ENCODE measurements at regions not wholly inside any gene's neighbourhood (a gene's known extent, or its start where the extent isn't known, plus 50 kb on each side); places are given as distances from the start of the nearest gene placed in this dataset.

DNA sequence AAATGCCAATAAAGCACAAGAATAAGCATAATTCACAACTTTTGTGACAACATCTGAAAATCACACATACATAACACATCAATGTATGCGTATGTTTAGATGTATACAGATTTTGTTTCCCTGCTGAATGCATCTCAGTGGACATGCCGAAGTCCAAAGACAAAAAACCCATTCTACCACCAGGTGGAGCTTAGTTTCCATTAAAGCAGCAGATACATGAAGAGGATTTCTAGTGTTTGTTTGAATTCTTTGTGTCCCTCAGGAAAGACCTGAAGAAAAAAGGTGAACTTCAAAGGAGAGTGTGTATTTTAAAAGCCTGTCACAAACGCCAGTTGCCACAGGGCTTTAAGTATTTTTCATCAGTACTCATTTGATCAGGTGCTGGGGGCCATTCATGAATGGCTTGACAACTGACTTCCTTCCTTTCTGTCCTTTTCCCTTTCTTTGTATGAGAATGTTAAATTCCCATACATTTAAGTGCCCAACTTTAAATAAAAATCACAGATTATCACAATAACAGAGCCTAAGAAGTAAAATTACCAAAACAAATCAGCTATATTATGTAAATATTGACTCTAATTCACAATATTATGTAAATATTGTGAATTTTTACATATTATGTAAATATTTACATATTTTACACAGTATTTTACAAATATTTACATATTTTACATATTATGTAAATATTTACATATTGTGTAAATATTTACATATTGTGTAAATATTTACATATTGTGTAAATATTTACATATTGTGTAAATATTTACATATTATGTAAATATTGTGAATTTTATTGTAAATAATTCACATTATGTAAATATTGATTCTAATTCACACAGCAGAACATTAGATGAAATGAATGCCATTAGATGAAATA lies 343.0 kb downstream of the CRPPA start:
- H3K9me3 ChIP-seq: no peaks in the 10 kb centered on the region
- no peaks in the 10 kb centered on the region for H3K27me3 Mint-ChIP-seq
- no peaks in the 10 kb centered on the region for H3K9me3 Mint-ChIP-seq
- H3K36me3 Mint-ChIP-seq: no peaks in the 10 kb centered on the region
- H3K4me3 ChIP-seq (ENCODE audit: control insufficient read depth in 1 of 2, extremely low read depth in 1 of 2, low read length in 1 of 2): no peak overlapping the region
- DNase-seq: peak in 4 of 35 experiments; percentile 2 to 58 (median 9)
- POLR2A ChIA-PET: interaction anchor here in 1 of 2 donors (0.6 kb wide), 1 partner anchor 1448 kb away, joined by 4 read pairs; no protein-coding TSS in a partner anchor
- no peak overlapping the region for H3K27ac Mint-ChIP-seq
- no peaks in the 10 kb centered on the region for H3K27me3 ChIP-seq (replicated peaks in 1 of 2; ENCODE audit: control insufficient read depth in 2 of 2, extremely low read depth in 1 of 2, insufficient read depth in 2 of 2, low read length in 1 of 2)
- CTCF ChIA-PET: interaction anchor here (2.3 to 3.7 kb wide), 2 partner anchors 486 to 487 kb away, joined by 17 to 62 read pairs; no protein-coding TSS in a partner anchor
- H3K4me1 Mint-ChIP-seq: peaks cover 0 to 4% (median 4%) of the 10 kb centered on the region in 3 donors
- no peak overlapping the region for H3K27ac ChIP-seq (ENCODE audit: low read length)
- no peak overlapping the region for H3K4me3 Mint-ChIP-seq
- no peak for ATAC-seq (replicated peaks in 1 of 4)
- no CpG with 5 or more reads among the region's 3 CpGs for WGBS (ENCODE audit: insufficient coverage)
- H3K36me3 ChIP-seq (ENCODE audit: control insufficient read depth in 2 of 2, extremely low read depth in 1 of 2, insufficient read depth in 1 of 2, low read length in 1 of 2): no peaks in the 10 kb centered on the region
- H3K4me1 ChIP-seq (ENCODE audit: control insufficient read depth in 1 of 2, extremely low read depth in 1 of 2, insufficient read depth in 2 of 2, low read length in 2 of 2): no peaks in the 10 kb centered on the region

DNA sequence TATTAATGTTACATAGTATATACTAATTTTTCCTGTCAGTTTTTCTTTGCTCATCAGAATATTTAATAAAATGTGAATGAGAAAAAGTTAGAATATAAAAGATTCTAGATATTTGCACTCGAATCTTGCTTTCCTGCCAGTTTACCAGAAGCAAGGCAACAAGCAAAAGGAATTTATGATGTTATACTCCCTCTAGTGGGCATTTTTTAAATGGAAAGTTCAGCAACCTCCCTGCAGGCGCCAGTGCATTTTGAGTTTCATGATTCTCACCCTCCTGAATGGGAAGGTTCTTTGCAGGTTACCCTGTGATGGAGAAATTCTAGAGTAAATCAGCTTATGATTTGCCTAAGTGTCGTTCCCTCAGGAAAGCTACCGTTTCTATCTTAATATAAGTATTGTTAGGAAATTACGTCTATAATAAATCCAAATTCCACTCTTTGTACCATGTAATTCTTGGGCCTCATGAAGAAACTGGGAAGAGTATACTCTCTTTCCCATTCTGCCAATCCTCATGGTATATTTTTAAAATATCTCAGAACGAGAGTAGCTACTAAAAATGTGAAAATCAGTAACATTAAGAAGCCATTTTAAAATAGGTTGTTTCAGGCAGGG lies 350.0 kb downstream of the CRPPA start:
- POLR2A ChIA-PET: no interaction called here
- Histone ChIP-seq H3K27ac (ENCODE audit: low read length) (no peak overlapping the region), H3K27me3 (replicated peaks in 1 of 2; ENCODE audit: control insufficient read depth in 2 of 2, extremely low read depth in 1 of 2, insufficient read depth in 2 of 2, low read length in 1 of 2) (no peaks in the 10 kb centered on the region), H3K9me3 (no peaks in the 10 kb centered on the region), H3K36me3 (ENCODE audit: control insufficient read depth in 2 of 2, extremely low read depth in 1 of 2, insufficient read depth in 1 of 2, low read length in 1 of 2) (no peaks in the 10 kb centered on the region), H3K4me3 (ENCODE audit: control insufficient read depth in 1 of 2, extremely low read depth in 1 of 2, low read length in 1 of 2) (no peak overlapping the region), H3K4me1 (ENCODE audit: control insufficient read depth in 1 of 2, extremely low read depth in 1 of 2, insufficient read depth in 2 of 2, low read length in 2 of 2) (peaks cover 0 to 6% of the 10 kb centered on the region in 2 experiments)
- ATAC-seq (replicated peaks in 1 of 4) (peak in 1 of 4 experiments; percentile 46), DNase-seq (peak in 2 of 35 experiments; percentile 0 to 51)
- Mint-ChIP-seq H3K36me3 (no peaks in the 10 kb centered on the region), H3K4me3 (no peak overlapping the region), H3K27ac (no peak overlapping the region), H3K4me1 (peaks cover 0 to 2% (median 0%) of the 10 kb centered on the region in 3 donors), H3K27me3 (peaks cover 0 to 8% of the 10 kb centered on the region in 2 donors), H3K9me3 (no peaks in the 10 kb centered on the region)
- WGBS (ENCODE audit: insufficient coverage): no CpG with 5 or more reads among the region's 6 CpGs
- CTCF ChIA-PET: no interaction called here

DNA sequence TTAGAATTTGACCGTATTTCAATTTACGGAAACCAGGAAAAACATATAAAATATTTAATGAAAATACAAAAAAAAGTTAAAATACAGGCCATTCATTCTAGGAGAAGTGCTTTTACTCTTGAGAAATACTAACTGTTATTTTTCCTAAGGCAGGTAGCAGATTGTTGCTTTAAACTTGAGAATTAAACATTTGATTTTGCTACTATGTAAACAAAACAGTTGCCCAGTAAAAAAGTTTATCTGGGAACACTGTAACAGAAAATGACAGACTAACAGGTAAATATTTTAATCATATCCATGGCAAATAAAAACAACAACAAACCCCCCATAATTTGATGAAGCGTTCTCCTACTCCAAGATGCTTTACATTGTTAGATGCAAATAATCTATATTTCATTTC lies 350.5 kb downstream of the CRPPA start:
- WGBS (ENCODE audit: insufficient coverage): no CpG with 5 or more reads among the region's 3 CpGs
- ChIA-PET POLR2A (no interaction called here), CTCF (interaction anchor here in 1 of 2 donors (0.7 kb wide), 1 partner anchor 746 kb away, joined by 3 read pairs; no protein-coding TSS in a partner anchor)
- Mint-ChIP-seq H3K4me1 (peaks cover 0 to 2% (median 0%) of the 10 kb centered on the region in 3 donors), H3K27me3 (peaks cover 0 to 8% of the 10 kb centered on the region in 2 donors), H3K27ac (no peak overlapping the region), H3K36me3 (no peaks in the 10 kb centered on the region), H3K9me3 (no peaks in the 10 kb centered on the region), H3K4me3 (no peak overlapping the region)
- no peak for ATAC-seq (replicated peaks in 1 of 4)
- Histone ChIP-seq H3K27me3 (replicated peaks in 1 of 2; ENCODE audit: control insufficient read depth in 2 of 2, extremely low read depth in 1 of 2, insufficient read depth in 2 of 2, low read length in 1 of 2) (no peaks in the 10 kb centered on the region), H3K27ac (ENCODE audit: low read length) (no peak overlapping the region), H3K36me3 (ENCODE audit: control insufficient read depth in 2 of 2, extremely low read depth in 1 of 2, insufficient read depth in 1 of 2, low read length in 1 of 2) (no peaks in the 10 kb centered on the region), H3K4me3 (ENCODE audit: control insufficient read depth in 1 of 2, extremely low read depth in 1 of 2, low read length in 1 of 2) (no peak overlapping the region), H3K4me1 (ENCODE audit: control insufficient read depth in 1 of 2, extremely low read depth in 1 of 2, insufficient read depth in 2 of 2, low read length in 2 of 2) (peaks cover 0 to 6% of the 10 kb centered on the region in 2 experiments), H3K9me3 (no peaks in the 10 kb centered on the region)
- no peak for DNase-seq

DNA sequence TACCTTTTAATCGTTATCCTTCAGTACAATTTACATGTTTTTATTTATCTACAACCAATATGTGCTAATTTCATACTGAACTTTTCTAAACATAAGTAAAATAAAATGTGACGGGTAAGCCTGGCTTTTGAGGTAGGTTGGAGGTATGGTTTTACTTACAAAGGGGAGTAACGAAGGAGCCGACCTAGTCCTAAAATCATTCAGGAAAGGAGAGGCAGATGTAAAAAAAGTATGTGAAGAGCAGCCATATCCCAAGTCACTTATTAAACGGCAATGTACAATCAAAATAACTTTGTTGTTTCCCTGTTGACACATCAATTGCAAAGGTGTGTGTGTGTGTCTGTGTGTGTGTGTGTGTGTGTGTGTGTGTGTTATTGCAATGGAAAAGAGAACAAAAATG lies 351.3 kb downstream of the CRPPA start:
- no CpG with 5 or more reads among the region's 5 CpGs for WGBS (ENCODE audit: insufficient coverage)
- DNase-seq: no peak
- H3K4me1 Mint-ChIP-seq: peaks cover 0 to 2% (median 0%) of the 10 kb centered on the region in 3 donors
- Histone ChIP-seq H3K4me3 (ENCODE audit: control insufficient read depth in 1 of 2, extremely low read depth in 1 of 2, low read length in 1 of 2) (no peak overlapping the region), H3K27ac (ENCODE audit: low read length) (no peak overlapping the region), H3K4me1 (ENCODE audit: control insufficient read depth in 1 of 2, extremely low read depth in 1 of 2, insufficient read depth in 2 of 2, low read length in 2 of 2) (peaks cover 0 to 6% of the 10 kb centered on the region in 2 experiments), H3K9me3 (no peaks in the 10 kb centered on the region), H3K27me3 (replicated peaks in 1 of 2; ENCODE audit: control insufficient read depth in 2 of 2, extremely low read depth in 1 of 2, insufficient read depth in 2 of 2, low read length in 1 of 2) (no peaks in the 10 kb centered on the region), H3K36me3 (ENCODE audit: control insufficient read depth in 2 of 2, extremely low read depth in 1 of 2, insufficient read depth in 1 of 2, low read length in 1 of 2) (no peaks in the 10 kb centered on the region)
- no peaks in the 10 kb centered on the region for H3K9me3 Mint-ChIP-seq
- no peak for ATAC-seq (replicated peaks in 1 of 4)
- POLR2A ChIA-PET: no interaction called here
- CTCF ChIA-PET: interaction anchor here in 1 of 2 donors (0.7 kb wide), 2 partner anchors 16 to 746 kb away, joined by 3 read pairs; no protein-coding TSS in a partner anchor
- H3K4me3 Mint-ChIP-seq: no peak overlapping the region
- H3K27me3 Mint-ChIP-seq: peaks cover 0 to 8% of the 10 kb centered on the region in 2 donors
- no peak overlapping the region for H3K27ac Mint-ChIP-seq
- H3K36me3 Mint-ChIP-seq: no peaks in the 10 kb centered on the region

DNA sequence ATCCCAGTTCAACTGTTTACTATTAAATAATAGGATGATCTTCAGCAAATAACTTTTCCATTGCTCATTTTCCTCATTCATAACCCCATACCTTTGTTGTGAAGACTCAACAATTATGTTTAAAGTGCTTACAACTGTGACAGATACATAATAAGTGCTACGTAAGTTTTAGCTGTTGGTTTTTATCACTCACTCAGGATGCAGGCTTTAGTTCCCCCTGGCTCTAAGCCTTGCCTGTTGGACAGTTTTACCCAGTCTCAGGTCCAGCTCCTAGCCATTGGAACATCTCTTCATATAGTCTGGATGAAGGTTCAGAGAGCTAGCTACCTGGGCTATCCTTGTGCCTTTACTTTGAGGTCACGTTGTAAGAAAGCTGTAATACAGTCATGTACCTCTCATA lies 353.2 kb downstream of the CRPPA start:
- WGBS (ENCODE audit: insufficient coverage): 78% methylated on average over 2 of the region's 2 CpGs
- DNase-seq (no peak), ATAC-seq (replicated peaks in 1 of 4) (no peak)
- ChIA-PET POLR2A (no interaction called here), CTCF (interaction anchor here in 1 of 2 donors (0.5 kb wide), 1 partner anchor 271 kb away, joined by 4 read pairs; no protein-coding TSS in a partner anchor)
- no peak overlapping the region for H3K4me3 ChIP-seq (ENCODE audit: control insufficient read depth in 1 of 2, extremely low read depth in 1 of 2, low read length in 1 of 2)
- H3K27ac ChIP-seq (ENCODE audit: low read length): no peak overlapping the region
- H3K9me3 ChIP-seq: no peaks in the 10 kb centered on the region
- H3K4me3 Mint-ChIP-seq: no peak overlapping the region
- H3K4me1 Mint-ChIP-seq: peaks cover 0 to 2% (median 0%) of the 10 kb centered on the region in 3 donors
- no peaks in the 10 kb centered on the region for H3K9me3 Mint-ChIP-seq
- no peak overlapping the region for H3K27ac Mint-ChIP-seq
- peaks cover 0 to 9% of the 10 kb centered on the region in 2 experiments for H3K4me1 ChIP-seq (ENCODE audit: control insufficient read depth in 1 of 2, extremely low read depth in 1 of 2, insufficient read depth in 2 of 2, low read length in 2 of 2)
- H3K27me3 Mint-ChIP-seq: peaks cover 0 to 8% of the 10 kb centered on the region in 2 donors
- no peaks in the 10 kb centered on the region for H3K27me3 ChIP-seq (replicated peaks in 1 of 2; ENCODE audit: control insufficient read depth in 2 of 2, extremely low read depth in 1 of 2, insufficient read depth in 2 of 2, low read length in 1 of 2)
- no peaks in the 10 kb centered on the region for H3K36me3 Mint-ChIP-seq
- H3K36me3 ChIP-seq (ENCODE audit: control insufficient read depth in 2 of 2, extremely low read depth in 1 of 2, insufficient read depth in 1 of 2, low read length in 1 of 2): no peaks in the 10 kb centered on the region

DNA sequence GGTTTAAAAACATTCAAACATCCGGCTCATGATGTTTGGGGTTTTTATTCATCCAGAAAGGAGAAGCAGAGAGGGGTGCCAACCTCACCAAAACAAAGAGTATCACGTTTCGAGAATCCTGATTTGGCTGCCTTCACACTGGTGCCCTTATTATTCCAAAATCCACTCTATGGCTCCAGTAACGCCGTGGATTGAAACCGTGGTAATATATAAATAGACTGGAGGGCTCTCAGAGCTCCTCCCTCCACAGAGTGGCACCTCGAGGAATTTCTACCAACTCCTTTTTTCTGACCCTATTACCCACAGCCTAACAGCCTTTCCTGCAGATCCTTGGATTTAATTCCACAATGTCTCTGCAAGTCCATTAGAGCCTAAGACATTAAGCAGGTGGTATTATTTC lies 353.6 kb downstream of the CRPPA start:
- CTCF ChIA-PET: no interaction called here
- no peak overlapping the region for H3K27ac Mint-ChIP-seq
- H3K27me3 ChIP-seq (replicated peaks in 1 of 2; ENCODE audit: control insufficient read depth in 2 of 2, extremely low read depth in 1 of 2, insufficient read depth in 2 of 2, low read length in 1 of 2): no peaks in the 10 kb centered on the region
- 92% methylated on average over 3 of the region's 7 CpGs for whole genome bisulfite sequencing (ENCODE audit: insufficient coverage)
- H3K36me3 Mint-ChIP-seq: no peaks in the 10 kb centered on the region
- no peak overlapping the region for H3K4me3 Mint-ChIP-seq
- no peaks in the 10 kb centered on the region for H3K9me3 Mint-ChIP-seq
- DNase-seq (no peak), ATAC-seq (replicated peaks in 1 of 4) (no peak)
- peaks cover 0 to 8% of the 10 kb centered on the region in 2 donors for H3K27me3 Mint-ChIP-seq
- no peaks in the 10 kb centered on the region for H3K36me3 ChIP-seq (ENCODE audit: control insufficient read depth in 2 of 2, extremely low read depth in 1 of 2, insufficient read depth in 1 of 2, low read length in 1 of 2)
- no peak overlapping the region for H3K4me3 ChIP-seq (ENCODE audit: control insufficient read depth in 1 of 2, extremely low read depth in 1 of 2, low read length in 1 of 2)
- peaks cover 0 to 13% of the 10 kb centered on the region in 2 experiments for H3K4me1 ChIP-seq (ENCODE audit: control insufficient read depth in 1 of 2, extremely low read depth in 1 of 2, insufficient read depth in 2 of 2, low read length in 2 of 2)
- no peaks in the 10 kb centered on the region for H3K9me3 ChIP-seq
- no peak overlapping the region for H3K27ac ChIP-seq (ENCODE audit: low read length)
- peaks cover 0 to 2% (median 0%) of the 10 kb centered on the region in 3 donors for H3K4me1 Mint-ChIP-seq
- POLR2A ChIA-PET: no interaction called here
